HG02840 (cell line): ENCODE measurements at regions not wholly inside any gene's neighbourhood (a gene's known extent, or its start where the extent isn't known, plus 50 kb on each side); places are given as distances from the start of the nearest gene placed in this dataset.
A peak's percentile ranks its signal among the peaks of the same experiment; 100 is the strongest.
"Not testable (repeated sequence)": the region's sequence is repeated elsewhere in the genome, so short reads cannot be mapped to it uniquely, and the experiment has no call there.

Experiments used
- ATAC-seq: cut with Tn5 transposase; IDR thresholded peaks from one replicate; pipeline ENCODE4 v1.9.1; 2021; ENCODE audit warnings: mild to moderate bottlenecking, moderate library complexity, moderate number of reproducible peaks; ENCODE audit not compliant: unreplicated experiment, low FRiP score

- no peak for ATAC-seq
These were observed 247.8 kb downstream of the BCL2 start for GRCh38 chr18:63071701-63072141.

- ATAC-seq = no peak
These were observed 248.6 kb downstream of the BCL2 start for GRCh38 chr18:63070767-63071502.

GRCh38 chr18:63069496-63069895, 250.1 kb downstream of the BCL2 start:
- ATAC-seq = no peak

- ATAC-seq = no peak
These were observed 251.6 kb downstream of the BCL2 start for GRCh38 chr18:63067939-63068338.

GRCh38 chr18:63065172-63065571, 254.4 kb downstream of the BCL2 start:
- no peak for ATAC-seq

GRCh38 chr18:63063171-63063570, 256.4 kb downstream of the BCL2 start:
- no peak for ATAC-seq

GRCh38 chr18:63062246-63062645, 257.3 kb downstream of the BCL2 start:
- no peak for ATAC-seq

GRCh38 chr18:63061303-63061702, 258.3 kb downstream of the BCL2 start:
- no peak for ATAC-seq

GRCh38 chr18:63058521-63058920, 261.0 kb downstream of the BCL2 start:
- no peak for ATAC-seq

GRCh38 chr18:63057707-63058106, 261.9 kb downstream of the BCL2 start:
- no peak for ATAC-seq

- ATAC-seq = no peak
These were observed 264.5 kb downstream of the BCL2 start for GRCh38 chr18:63054901-63055584.

GRCh38 chr18:63051928-63052327, 267.6 kb downstream of the BCL2 start:
- no peak for ATAC-seq

GRCh38 chr18:63050667-63051395, 268.7 kb downstream of the BCL2 start:
- not testable (repeated sequence) for ATAC-seq

- ATAC-seq = no peak
These were observed 273.2 kb downstream of the BCL2 start for GRCh38 chr18:63046375-63046774.

- ATAC-seq = no peak
These were observed 276.1 kb downstream of the BCL2 start for GRCh38 chr18:63043516-63043915.

- ATAC-seq = no peak
These were observed 277.2 kb downstream of the BCL2 start for GRCh38 chr18:63042351-63042750.

- ATAC-seq = peak; percentile 67
These were observed 278.7 kb downstream of the BCL2 start for GRCh38 chr18:63040788-63041410.

- no peak for ATAC-seq
These were observed 282.1 kb downstream of the BCL2 start for GRCh38 chr18:63037491-63037890.

GRCh38 chr18:63031375-63031774, 288.2 kb downstream of the BCL2 start:
- no peak for ATAC-seq
